ENCODE measurements at regions not wholly inside any gene's neighbourhood (a gene's known extent, or its start where the extent isn't known, plus 50 kb on each side); places are given as distances from the start of the nearest gene placed in this dataset.

- TF ChIP-seq OSR1 (CRISPR knock-in tag; IDR thresholded peaks at IDR 0.05), result no peak
- TF ChIP-seq TOX (CRISPR knock-in tag; IDR thresholded peaks at IDR 0.05; ENCODE audit: borderline replicate concordance), result no peak
- TF ChIP-seq ZFP30 (CRISPR knock-in tag; IDR thresholded peaks at IDR 0.05), result no peak
- no peak for TF ChIP-seq ZFP3 (CRISPR knock-in tag; IDR thresholded peaks at IDR 0.05)
- no peak for TF ChIP-seq SNAI2 (CRISPR knock-in tag; IDR thresholded peaks at IDR 0.05)
- no peak for TF ChIP-seq PATZ1 (CRISPR knock-in tag; IDR thresholded peaks at IDR 0.05; ENCODE audit: borderline replicate concordance)
- TF ChIP-seq TSHZ2 (CRISPR knock-in tag; IDR thresholded peaks at IDR 0.05), result no peak
- TF ChIP-seq TCF4 (CRISPR knock-in tag; IDR thresholded peaks at IDR 0.05; ENCODE audit: borderline replicate concordance), result no peak
- TF ChIP-seq CSRNP3 (CRISPR knock-in tag; IDR thresholded peaks at IDR 0.05), result no peak
- TF ChIP-seq ARNTL (CRISPR knock-in tag; IDR thresholded peaks at IDR 0.05; ENCODE audit: borderline replicate concordance, low read depth), result no peak
- TF ChIP-seq POU6F1 (CRISPR knock-in tag; IDR thresholded peaks at IDR 0.05; ENCODE audit: borderline replicate concordance, low read depth), result no peak
- no peak for TF ChIP-seq PPARA (CRISPR knock-in tag; IDR thresholded peaks at IDR 0.05; ENCODE audit: borderline replicate concordance)
- no peak for TF ChIP-seq ZNF565 (CRISPR knock-in tag; conservative IDR thresholded peaks at IDR 0.05; ENCODE audit: low read depth)
- no peak for TF ChIP-seq CSDC2 (CRISPR knock-in tag; IDR thresholded peaks at IDR 0.05)
- TF ChIP-seq ESRRG (CRISPR knock-in tag; IDR thresholded peaks at IDR 0.05), result no peak
- TF ChIP-seq RARB (CRISPR knock-in tag; IDR thresholded peaks at IDR 0.05), result no peak
- no peak for TF ChIP-seq GLIS3 (CRISPR knock-in tag; IDR thresholded peaks at IDR 0.05)
- no peak for TF ChIP-seq ZNF70 (CRISPR knock-in tag; IDR thresholded peaks at IDR 0.05)
- no peak for TF ChIP-seq ISL1 (CRISPR knock-in tag; IDR thresholded peaks at IDR 0.05)
- no peak for ATAC-seq
Measured at GRCh38 chr18:24678107-24678506, 217.7 kb downstream of the HRH4 start.

- no peak for TF ChIP-seq ARNTL (CRISPR knock-in tag; IDR thresholded peaks at IDR 0.05; ENCODE audit: borderline replicate concordance, low read depth)
- no peak for TF ChIP-seq TCF4 (CRISPR knock-in tag; IDR thresholded peaks at IDR 0.05; ENCODE audit: borderline replicate concordance)
- no peak for TF ChIP-seq PPARA (CRISPR knock-in tag; IDR thresholded peaks at IDR 0.05; ENCODE audit: borderline replicate concordance)
- no peak for TF ChIP-seq POU6F1 (CRISPR knock-in tag; IDR thresholded peaks at IDR 0.05; ENCODE audit: borderline replicate concordance, low read depth)
- no peak for TF ChIP-seq CSRNP3 (CRISPR knock-in tag; IDR thresholded peaks at IDR 0.05)
- no peak for TF ChIP-seq GLIS3 (CRISPR knock-in tag; IDR thresholded peaks at IDR 0.05)
- TF ChIP-seq ZNF70 (CRISPR knock-in tag; IDR thresholded peaks at IDR 0.05), result no peak
- no peak for TF ChIP-seq CSDC2 (CRISPR knock-in tag; IDR thresholded peaks at IDR 0.05)
- no peak for TF ChIP-seq ZFP30 (CRISPR knock-in tag; IDR thresholded peaks at IDR 0.05)
- TF ChIP-seq TSHZ2 (CRISPR knock-in tag; IDR thresholded peaks at IDR 0.05), result no peak
- ATAC-seq, result no peak
Measured at GRCh38 chr18:24678626-24679025, 218.2 kb downstream of the HRH4 start.

All from SK-N-SH treated with all-trans-retinoic acid at 6 μM for 48 hours (cell line).